Testis (tissue), 2 donors: ENCODE measurements at regions not wholly inside any gene's neighbourhood (a gene's known extent, or its start where the extent isn't known, plus 50 kb on each side); places are given as distances from the start of the nearest gene placed in this dataset.
"Not testable (repeated sequence)": the region's sequence is repeated elsewhere in the genome, so short reads cannot be mapped to it uniquely, and the experiment has no call there.

Experiments used
- DNase-seq: peaks from one replicate; pipeline ENCODE4 v3.0.0-alpha.2; 2019
- H3K27ac ChIP-seq, 2 donors: fragments of 200-600 bp; sonication (generic); one replicate each; pipeline ENCODE4 v1.5.1; 2019
- H3K27me3 ChIP-seq: fragments of 200-600 bp; sonication (generic); one replicate; pipeline ENCODE4 v1.5.1; 2019
- H3K36me3 ChIP-seq: fragments of 200-600 bp; sonication (generic); one replicate; pipeline ENCODE4 v1.5.1; 2017; ENCODE audit warnings: low read depth; ENCODE audit errors: missing control alignments
- H3K4me1 ChIP-seq: fragments of 200-600 bp; sonication (generic); one replicate; pipeline ENCODE4 v1.5.1; 2019
- H3K4me3 ChIP-seq, 2 donors: fragments of 200-600 bp; sonication (generic); one replicate each; pipeline ENCODE4 v1.5.1; 2017 to 2019
- H3K9me3 ChIP-seq: fragments of 200-600 bp; sonication (generic); one replicate; pipeline ENCODE4 v1.5.1; 2017
- CTCF ChIP-seq, 3 experiments: fragments of 450-650 bp in 2 of 3; fragments of 200-600 bp in 1 of 3; sonication (generic) in 1 of 3; IDR thresholded peaks; one replicate each; pipeline ENCODE4 v1.5.1; 2016 to 2019; ENCODE audit warnings: antibody characterized with exemption in 3 of 3, mild to moderate bottlenecking in 2 of 3, moderate library complexity in 1 of 3
- POLR2A ChIP-seq: fragments of 450-650 bp; IDR thresholded peaks from one replicate; pipeline ENCODE4 v1.6.1; 2017; ENCODE audit warnings: antibody characterized with exemption, mild to moderate bottlenecking, moderate library complexity
- WGBS, 2 donors: methylation state at CpG; one replicate each; pipeline ENCODE4 v1.1.5; 2018; 5-methylcytosine and 5-hydroxymethylcytosine counted together
- intact Hi-C: fragments of 100-400 bp; cut with DNase I; formaldehyde crosslinking; loops from one replicate; pipeline ENCODE4 v1.15.1; 2023; ENCODE audit warnings: low total_unique reads

GRCh38 chr10:64880546-64880945 lies 1359.3 kb downstream of the REEP3 start:
- no peak for TF ChIP-seq CTCF (IDR thresholded peaks at IDR 0.05)
- no peak for TF ChIP-seq POLR2A
- DNase-seq: no peak
- Histone ChIP-seq H3K27me3 (no peaks in the 10 kb centered on the region), H3K27ac (no peak overlapping the region), H3K36me3 (no peaks in the 10 kb centered on the region), H3K4me3 (no peak overlapping the region), H3K9me3 (no peaks in the 10 kb centered on the region), H3K4me1 (no peaks in the 10 kb centered on the region)
- WGBS, 2 donors: 83 to 89% methylated on average over 3 of the region's 3 CpGs
- intact Hi-C loops: no loop called here

- Histone ChIP-seq H3K36me3 (no peaks in the 10 kb centered on the region), H3K27ac (no peak overlapping the region), H3K4me1 (no peaks in the 10 kb centered on the region), H3K9me3 (no peaks in the 10 kb centered on the region), H3K4me3 (no peak overlapping the region), H3K27me3 (no peaks in the 10 kb centered on the region)
- TF ChIP-seq CTCF (IDR thresholded peaks at IDR 0.05): no peak
- TF ChIP-seq POLR2A: no peak
- no peak for DNase-seq
- intact Hi-C loops: no loop called here
Observed at GRCh38 chr10:64881257-64881656, 1360.1 kb downstream of the REEP3 start.

- Histone ChIP-seq H3K27ac (no peak overlapping the region), H3K9me3 (no peaks in the 10 kb centered on the region), H3K4me1 (no peaks in the 10 kb centered on the region), H3K27me3 (no peaks in the 10 kb centered on the region), H3K4me3 (no peak overlapping the region), H3K36me3 (no peaks in the 10 kb centered on the region)
- WGBS, 2 donors: 94 to 100% methylated on average over 1 of the region's 1 CpG
- intact Hi-C loops: no loop called here
- TF ChIP-seq POLR2A (no peak), CTCF (IDR thresholded peaks at IDR 0.05) (no peak)
- DNase-seq: no peak
Observed at GRCh38 chr10:64896582-64896981, 1375.4 kb downstream of the REEP3 start.

GRCh38 chr10:64906311-64906710 lies 1385.1 kb downstream of the REEP3 start:
- intact Hi-C loops, H3K36me3 ChIP-seq, H3K4me1 ChIP-seq, DNase-seq, H3K27ac ChIP-seq, H3K9me3 ChIP-seq, H3K27me3 ChIP-seq, H3K4me3 ChIP-seq: not testable (repeated sequence)
- WGBS, 2 donors: 7 to 26% methylated on average over 2 of the region's 2 CpGs

GRCh38 chr10:64924306-64924705 lies 1403.1 kb downstream of the REEP3 start:
- H3K4me1 ChIP-seq, intact Hi-C loops, H3K4me3 ChIP-seq, H3K9me3 ChIP-seq, H3K27me3 ChIP-seq, DNase-seq, H3K27ac ChIP-seq, H3K36me3 ChIP-seq: not testable (repeated sequence)
- 53 to 71% methylated on average over 7 to 21 of the region's 21 CpGs for WGBS, 2 donors

GRCh38 chr10:64952042-64952441 lies 1430.8 kb downstream of the REEP3 start:
- Histone ChIP-seq H3K27me3 (no peaks in the 10 kb centered on the region), H3K4me1 (no peaks in the 10 kb centered on the region), H3K27ac (no peak overlapping the region), H3K4me3 (no peak overlapping the region), H3K9me3 (no peaks in the 10 kb centered on the region), H3K36me3 (no peaks in the 10 kb centered on the region)
- DNase-seq: no peak
- 93 to 95% methylated on average over 2 of the region's 2 CpGs for WGBS, 2 donors
- intact Hi-C loops: no loop called here
- TF ChIP-seq POLR2A: no peak
